UCSD-AML1 (cell line): ENCODE measurements at regions not wholly inside any gene's neighbourhood (a gene's known extent, or its start where the extent isn't known, plus 50 kb on each side); places are given as distances from the start of the nearest gene placed in this dataset.
"Not testable (repeated sequence)": the region's sequence is repeated elsewhere in the genome, so short reads cannot be mapped to it uniquely, and the experiment has no call there.

Source experiments
- DNase-seq: peaks from one replicate; lab custom pipeline; 2025; ENCODE audit not compliant: unreplicated experiment; lab: John Stamatoyannopoulos, UW

- DNase-seq: no peak
Observed at GRCh38 chr6:85357651-85358050, 92.2 kb upstream of the NT5E start.

DNA sequence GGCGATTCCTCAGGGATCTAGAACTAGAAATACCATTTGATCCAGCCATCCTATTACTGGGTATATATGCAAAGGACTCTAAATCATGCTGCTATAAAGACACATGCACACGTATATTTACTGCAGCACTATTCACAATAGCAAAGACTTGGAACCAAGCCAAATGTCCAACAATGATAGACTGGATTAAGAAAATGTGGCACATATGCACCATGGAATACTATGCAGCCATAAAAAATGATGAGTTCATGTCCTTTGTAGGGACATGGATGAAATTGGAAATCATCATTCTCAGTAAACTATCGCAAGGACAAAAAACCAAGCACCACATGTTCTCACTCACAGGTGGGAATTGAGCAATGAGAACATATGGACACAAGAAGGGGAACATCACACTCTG lies 93.1 kb upstream of the NT5E start:
- DNase-seq: not testable (repeated sequence)

DNA sequence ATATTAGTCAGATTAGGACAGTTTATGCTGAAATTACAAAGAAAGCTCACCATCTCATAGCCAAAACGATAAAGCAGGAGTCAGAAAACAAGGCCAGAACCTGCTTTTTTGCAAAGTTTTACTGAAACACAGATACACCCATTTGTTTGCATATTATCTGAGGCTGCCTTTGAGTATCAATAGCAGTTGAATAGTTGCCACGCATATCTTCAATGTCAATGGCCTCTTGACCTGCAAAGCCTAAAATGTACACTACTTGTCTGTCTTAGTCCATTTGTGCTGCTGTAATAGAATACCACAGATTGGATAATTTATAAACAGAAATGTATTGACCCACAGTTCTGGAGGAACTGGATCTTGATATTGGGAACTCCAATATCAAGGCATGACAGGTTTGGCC lies 94.1 kb upstream of the NT5E start:
- DNase-seq: no peak

DNA sequence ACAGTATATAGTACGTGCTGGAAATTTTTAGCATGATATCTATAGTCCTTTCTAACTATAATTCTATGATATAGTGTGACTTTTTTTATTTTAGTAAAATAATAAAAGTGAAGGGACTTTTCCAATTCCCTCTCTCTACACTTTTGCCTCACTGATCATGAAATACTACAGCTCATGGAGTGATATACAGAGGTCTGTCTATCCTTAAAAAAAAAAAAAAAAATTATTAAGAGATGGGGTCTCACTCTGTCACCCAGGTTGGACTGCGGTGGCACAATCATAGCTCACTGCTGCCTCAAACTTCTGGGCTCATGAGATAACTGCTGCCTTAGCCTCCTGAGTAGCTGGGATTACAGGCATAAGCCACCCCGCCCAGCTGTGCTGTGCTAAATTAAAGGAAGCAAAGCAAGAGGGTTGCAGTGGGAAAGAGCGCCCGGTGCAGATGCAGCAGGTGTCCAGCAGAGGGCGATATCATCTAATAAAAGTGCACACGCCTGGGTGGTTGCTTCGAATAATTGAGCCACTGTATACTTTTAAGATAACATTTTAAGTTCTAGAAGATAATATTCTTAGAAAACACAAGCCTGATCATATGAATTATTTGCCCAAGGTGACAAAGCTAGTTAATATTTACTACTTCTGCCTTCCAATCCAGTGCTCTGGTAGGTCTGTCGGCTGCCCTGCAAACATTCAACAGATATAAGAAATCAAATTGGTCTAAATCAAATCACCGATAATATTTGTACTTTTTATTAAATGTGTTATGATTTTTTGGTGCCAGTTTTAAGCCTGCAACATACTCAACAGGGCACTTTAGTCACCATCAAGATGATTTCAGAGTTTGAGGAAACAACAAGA lies 94.9 kb upstream of the NT5E start:
- DNase-seq: peak; percentile 63

GRCh38 chr6:85353012-85353411 lies 96.9 kb upstream of the NT5E start:
- no peak for DNase-seq

DNA sequence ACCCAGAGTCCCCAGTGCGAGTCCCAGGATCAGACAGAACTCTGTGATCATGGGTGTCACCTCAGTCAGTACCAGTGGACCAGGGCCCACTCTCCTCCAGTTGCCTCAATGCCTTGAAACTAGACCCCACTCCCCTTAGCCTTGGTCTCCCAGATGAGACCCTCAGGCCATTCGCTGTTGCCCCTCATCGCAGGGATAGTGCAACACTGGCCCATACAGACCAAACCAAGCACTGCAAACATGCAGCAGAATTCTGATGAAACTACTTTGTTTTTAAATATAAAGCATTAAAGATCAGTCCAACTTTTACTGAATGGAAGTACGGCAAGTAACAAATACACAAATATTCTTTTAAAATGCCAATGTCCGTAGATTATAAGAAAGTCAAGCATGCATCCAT lies 101.2 kb upstream of the NT5E start:
- DNase-seq: no peak

- no peak for DNase-seq
Observed at GRCh38 chr6:85347812-85348211, 102.1 kb upstream of the NT5E start.

DNA sequence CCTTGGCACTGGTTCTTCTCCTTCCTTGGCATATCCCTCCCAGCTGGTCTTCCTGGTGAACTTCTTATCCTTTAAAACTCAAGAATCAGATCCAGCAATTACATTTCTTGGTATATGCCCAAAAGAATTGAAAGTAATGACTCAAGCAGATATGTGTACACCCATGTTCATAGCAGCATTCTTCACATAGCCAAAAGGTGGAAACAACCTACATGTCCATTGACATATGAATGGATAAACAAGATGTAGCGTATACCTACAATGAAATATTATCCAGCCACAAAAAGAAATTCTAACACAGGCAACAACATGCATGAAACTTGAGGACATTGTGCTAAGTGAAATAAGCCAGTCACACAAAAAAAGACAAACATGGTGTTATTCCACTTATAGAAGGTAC lies 103.7 kb upstream of the NT5E start:
- no peak for DNase-seq

DNA sequence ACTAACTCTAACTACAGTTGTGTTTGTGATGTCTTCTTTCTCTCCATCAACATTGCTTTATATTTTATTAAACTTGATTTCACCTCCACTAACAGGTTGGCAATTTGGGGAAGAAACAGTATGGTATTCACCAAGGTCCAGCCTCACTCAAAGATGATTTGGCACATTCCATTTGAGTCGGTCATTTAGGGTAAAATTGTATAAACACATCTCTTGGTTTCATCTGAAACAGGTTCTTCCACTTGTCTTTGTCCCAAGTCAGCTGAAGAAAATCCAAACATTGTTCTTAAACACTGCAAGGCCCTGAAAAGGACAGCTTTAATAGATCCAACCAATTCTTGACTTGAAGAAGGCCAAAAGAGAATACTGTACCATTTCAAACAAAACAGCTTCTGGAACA lies 104.9 kb upstream of the NT5E start:
- DNase-seq: no peak

GRCh38 chr6:85343428-85343827 lies 106.5 kb upstream of the NT5E start:
- DNase-seq: no peak

DNA sequence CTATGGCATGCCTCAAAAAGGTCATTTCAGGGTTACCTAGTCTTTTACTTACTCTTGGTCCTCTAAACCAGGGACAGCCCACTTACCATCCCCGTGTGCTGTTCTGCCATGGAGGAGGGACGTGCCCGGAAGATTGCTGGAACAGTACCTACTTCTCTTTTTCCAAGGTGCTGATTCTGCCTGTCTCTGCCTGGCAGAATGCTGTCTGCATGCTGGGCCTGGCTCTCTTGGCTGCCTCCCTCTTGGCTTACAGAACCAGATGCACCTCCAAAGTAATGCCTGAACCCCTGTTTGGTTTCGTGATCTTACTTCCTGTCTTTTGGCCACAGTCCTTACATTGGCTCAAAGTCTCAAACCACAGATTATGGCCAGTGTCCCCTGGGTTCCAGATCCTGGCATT lies 120.7 kb upstream of the NT5E start:
- DNase-seq: no peak

GRCh38 chr6:85325811-85326210 lies 124.1 kb upstream of the NT5E start:
- DNase-seq: not testable (repeated sequence)

DNA sequence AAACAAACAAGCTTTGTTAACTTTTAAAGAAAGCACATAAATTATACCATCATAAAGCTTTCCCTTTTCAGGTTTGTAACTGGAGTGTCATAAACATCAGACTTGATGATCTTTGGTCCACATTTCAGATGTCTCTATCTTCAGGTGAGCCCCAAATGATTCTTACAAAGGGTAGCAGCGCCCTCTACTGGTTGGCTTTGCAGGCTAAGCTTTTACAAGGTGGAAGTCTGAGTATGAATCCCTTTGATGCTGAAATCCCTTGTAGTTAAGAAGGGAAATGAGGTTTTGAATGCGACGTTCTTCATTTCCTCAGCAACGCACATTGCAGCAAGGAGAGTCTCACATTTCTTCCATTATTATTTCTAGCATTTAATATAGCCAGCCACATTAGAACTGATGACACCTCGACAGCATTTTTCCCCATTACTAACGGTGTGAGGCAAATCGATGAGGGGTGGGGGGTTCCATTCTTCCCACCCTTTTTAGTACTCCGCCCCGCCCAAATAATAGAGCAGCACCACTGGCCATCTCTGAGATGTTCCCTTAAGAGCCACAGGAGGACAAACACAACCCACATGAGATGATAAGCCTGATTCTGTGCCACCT lies 126.3 kb upstream of the NT5E start:
- DNase-seq: peak; percentile 47

DNA sequence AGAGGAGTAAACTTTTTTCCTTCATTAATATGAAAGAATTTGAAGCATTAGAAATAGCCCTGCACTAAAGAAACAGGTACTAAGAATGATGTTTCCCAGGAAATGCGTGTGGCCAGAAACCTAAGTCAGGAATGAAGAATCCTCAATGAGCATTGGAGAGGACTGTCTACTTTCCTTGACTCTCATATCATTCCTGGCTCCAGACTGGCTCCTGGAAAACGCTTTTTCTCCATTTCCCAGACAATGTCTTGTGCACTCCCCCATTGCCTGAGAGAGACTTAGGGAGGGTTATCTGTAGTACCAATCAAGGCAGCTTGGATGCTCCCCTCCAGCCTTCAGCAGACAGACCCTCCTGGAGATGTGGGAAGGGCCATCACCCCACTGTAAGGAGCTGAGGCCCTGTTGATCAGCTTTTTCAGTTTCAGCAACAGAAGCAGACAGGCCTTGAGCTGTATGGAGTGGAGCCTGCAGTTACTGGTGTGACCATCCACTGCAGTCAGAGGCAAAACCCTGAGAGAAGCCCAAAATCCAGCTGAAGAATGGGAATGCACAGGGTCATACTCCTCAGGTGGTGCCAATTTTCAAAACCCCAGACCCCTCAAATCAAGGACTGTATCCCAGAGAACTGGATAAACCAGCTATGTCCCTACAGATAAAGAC lies 127.3 kb upstream of the NT5E start:
- no peak for DNase-seq

DNA sequence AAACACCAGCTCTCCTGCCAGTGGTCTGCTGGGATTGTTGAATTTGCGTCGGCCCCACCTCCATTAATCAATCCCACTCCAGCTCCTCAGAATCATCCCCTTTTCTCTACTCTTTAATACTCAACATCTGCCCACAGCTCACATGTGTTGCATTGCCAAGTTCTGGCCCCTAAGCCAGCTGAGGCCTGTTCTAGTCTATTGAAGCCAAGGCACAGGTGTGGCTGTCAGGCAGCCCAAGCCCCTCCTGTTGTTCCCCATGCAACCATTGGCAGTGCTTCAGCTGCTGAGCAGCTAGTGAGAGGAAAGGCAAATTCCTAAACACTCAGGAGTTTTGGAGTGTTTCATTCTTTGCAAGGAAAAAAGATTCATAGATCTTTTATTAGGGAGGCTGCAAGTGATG lies 128.0 kb upstream of the NT5E start:
- no peak for DNase-seq

GRCh38 chr6:85314586-85314985 lies 135.3 kb upstream of the NT5E start:
- DNase-seq: no peak

DNA sequence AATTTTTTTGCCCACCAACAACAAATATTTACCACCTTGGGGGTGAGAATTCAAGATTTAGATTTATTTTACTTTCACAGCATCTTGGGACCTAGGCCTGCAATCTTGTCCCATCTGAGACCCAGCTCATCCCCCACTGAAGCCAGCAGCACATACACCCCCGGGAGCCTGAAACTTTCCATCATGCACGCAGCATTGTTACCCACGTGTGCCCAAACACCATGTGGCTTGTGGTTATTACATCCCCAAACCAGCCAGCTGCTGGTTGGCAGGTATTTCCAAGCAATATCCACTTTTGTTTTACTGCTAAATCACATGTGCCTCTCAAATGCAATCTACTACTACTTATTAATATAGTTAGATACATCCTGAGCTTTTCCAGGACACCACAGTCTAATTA lies 149.3 kb upstream of the NT5E start:
- DNase-seq: no peak

DNA sequence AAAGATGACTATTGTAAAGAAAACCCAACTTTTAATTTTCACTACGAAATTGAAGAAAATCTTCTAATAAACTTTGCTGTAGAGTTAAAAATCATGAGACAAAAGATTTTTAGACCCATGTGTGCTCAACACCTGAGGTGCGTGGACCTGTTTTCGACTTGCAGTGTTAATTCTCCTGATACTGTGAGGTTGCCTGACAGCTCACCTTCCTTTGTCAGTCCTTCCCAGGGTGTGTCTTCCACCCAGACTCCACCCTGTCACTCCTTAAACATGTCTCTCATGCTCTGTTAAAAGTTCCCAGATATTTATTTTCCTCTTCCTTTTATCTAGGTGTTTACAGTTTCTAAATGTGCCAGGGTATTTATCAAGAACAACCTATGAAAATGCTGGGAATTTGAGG lies 151.3 kb upstream of the NT5E start:
- DNase-seq: no peak

DNA sequence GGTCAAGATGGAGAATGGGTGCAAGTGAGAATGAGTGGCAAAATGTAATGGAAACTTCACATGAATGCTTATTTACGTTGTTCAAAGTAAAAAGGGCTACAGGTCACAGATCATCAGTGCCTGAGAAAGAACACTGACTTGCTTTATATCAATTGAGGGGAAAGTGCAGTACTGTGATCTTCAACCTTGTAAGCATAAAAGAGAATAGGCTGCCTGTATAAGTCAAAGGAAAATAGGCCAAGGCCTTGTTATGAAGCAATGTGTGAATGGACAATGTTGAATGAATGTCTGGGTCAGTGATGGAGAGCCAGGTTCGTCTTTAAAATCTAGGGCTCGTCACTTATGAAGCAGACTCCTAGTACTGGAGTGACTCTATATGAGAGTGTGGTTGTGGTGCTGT lies 158.6 kb upstream of the NT5E start:
- DNase-seq: no peak

DNA sequence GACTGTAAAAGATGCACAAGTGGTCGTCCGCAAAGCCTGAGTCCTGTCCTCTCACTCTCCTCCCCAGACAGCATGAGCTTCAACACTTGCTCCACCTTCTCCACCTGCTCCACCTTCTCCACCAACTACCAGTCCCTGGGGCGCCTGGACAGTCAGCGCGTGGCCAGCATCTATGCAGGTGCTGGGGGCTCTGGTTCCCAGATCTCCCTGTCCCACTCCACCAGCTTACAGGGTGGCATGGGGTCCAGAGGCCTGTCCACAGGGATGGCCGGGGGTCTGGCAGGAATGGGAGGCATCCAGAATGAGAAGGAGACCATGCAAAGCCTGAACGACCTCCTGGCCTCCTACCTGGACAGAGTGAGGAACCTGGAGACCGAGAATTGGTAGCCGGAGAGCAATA lies 162.2 kb upstream of the NT5E start:
- DNase-seq: no peak

- no peak for DNase-seq
Observed at GRCh38 chr6:85287158-85287557, 162.7 kb upstream of the NT5E start.

DNA sequence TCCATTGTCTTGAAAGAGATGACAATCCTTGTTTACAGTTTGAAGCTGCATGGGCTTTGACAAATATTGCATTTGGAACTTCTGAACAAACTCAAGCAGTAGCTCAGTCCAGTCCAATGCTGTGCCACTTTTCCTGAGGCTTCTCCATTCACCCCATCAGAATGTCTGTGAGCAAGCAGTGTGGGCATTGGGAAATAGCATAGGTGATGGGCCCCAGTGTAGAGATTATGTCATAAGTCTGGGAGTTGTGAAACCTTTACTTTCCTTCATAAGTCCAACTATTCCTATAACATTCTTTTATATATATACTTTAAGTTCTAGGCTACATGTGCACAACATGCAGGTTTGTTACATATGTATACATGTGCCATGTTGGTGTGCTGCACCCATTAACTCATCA lies 163.4 kb upstream of the NT5E start:
- DNase-seq: not testable (repeated sequence)
